Peyer's patch (tissue), 4 donors: ENCODE measurements at regions not wholly inside any gene's neighbourhood (a gene's known extent, or its start where the extent isn't known, plus 50 kb on each side); places are given as distances from the start of the nearest gene placed in this dataset.

Source experiments
- DNase-seq, 3 donors: peaks; one replicate each; pipeline ENCODE4 v3.0.0-alpha.2; 2017 to 2019
- H3K27ac ChIP-seq, 4 donors: fragments of 200-600 bp; sonication (generic); one replicate each; pipeline ENCODE4 v1.5.1; 2016 to 2019
- H3K27me3 ChIP-seq, 2 donors: fragments of 200-600 bp; sonication (generic); one replicate each; pipeline ENCODE4 v1.5.1; 2019
- H3K36me3 ChIP-seq, 3 donors: fragments of 200-600 bp; sonication (generic); one replicate each; pipeline ENCODE4 v1.5.1; 2016 to 2019
- H3K4me1 ChIP-seq, 4 donors: fragments of 200-600 bp; sonication (generic); one replicate each; pipeline ENCODE4 v1.5.1; 2016 to 2019
- H3K4me3 ChIP-seq, 4 donors: fragments of 200-600 bp; sonication (generic); 1 replicate in 3 of 4; 2 replicates in 1 of 4; pipeline ENCODE4 v1.5.1; 2016 to 2019; ENCODE audit warnings: mild to moderate bottlenecking in 1 of 4
- H3K9me3 ChIP-seq, 4 donors: fragments of 200-600 bp; sonication (generic); one replicate each; pipeline ENCODE4 v1.5.1; 2016 to 2019; ENCODE audit warnings: mild to moderate bottlenecking in 1 of 4
- CTCF ChIP-seq, 6 experiments: fragments of 450-650 bp in 4 of 6; fragments of 200-600 bp in 2 of 6; sonication (generic) in 1 of 6; IDR thresholded peaks; one replicate each; pipeline ENCODE4 v1.5.1; 2017 to 2019; ENCODE audit warnings: antibody characterized with exemption in 6 of 6, mild to moderate bottlenecking in 3 of 6, moderate library complexity in 1 of 6
- POLR2A ChIP-seq, 2 donors: fragments of 450-650 bp; IDR thresholded peaks; one replicate each; pipeline ENCODE4 v1.5.1; 2017; ENCODE audit warnings: antibody characterized with exemption in 2 of 2, mild to moderate bottlenecking in 2 of 2, moderate library complexity in 2 of 2

- TF ChIP-seq POLR2A (IDR thresholded peaks at IDR 0.05) (no peak), CTCF (IDR thresholded peaks at IDR 0.05) (no peak)
- DNase-seq: no peak
- Histone ChIP-seq H3K27me3 (no peaks in the 10 kb centered on the region), H3K9me3 (no peaks in the 10 kb centered on the region), H3K4me3 (no peak overlapping the region), H3K36me3 (no peaks in the 10 kb centered on the region), H3K4me1 (no peaks in the 10 kb centered on the region), H3K27ac (no peak overlapping the region)
These were observed 110.1 kb upstream of the DAZL start for GRCh38 chr3:16715281-16715680.

GRCh38 chr3:16719426-16719825 is 114.2 kb upstream of the DAZL start:
- H3K36me3 ChIP-seq: no peaks in the 10 kb centered on the region
- no peaks in the 10 kb centered on the region for H3K27me3 ChIP-seq
- no peaks in the 10 kb centered on the region for H3K9me3 ChIP-seq
- no peak overlapping the region for H3K27ac ChIP-seq
- H3K4me1 ChIP-seq: no peaks in the 10 kb centered on the region
- TF ChIP-seq POLR2A (IDR thresholded peaks at IDR 0.05) (no peak), CTCF (IDR thresholded peaks at IDR 0.05) (no peak)
- DNase-seq: no peak
- H3K4me3 ChIP-seq: no peak overlapping the region

GRCh38 chr3:16720367-16720940 is 115.2 kb upstream of the DAZL start:
- H3K9me3 ChIP-seq: no peaks in the 10 kb centered on the region
- H3K27me3 ChIP-seq: no peaks in the 10 kb centered on the region
- no peak overlapping the region for H3K4me3 ChIP-seq
- no peaks in the 10 kb centered on the region for H3K36me3 ChIP-seq
- DNase-seq: no peak
- H3K27ac ChIP-seq: no peak overlapping the region
- no peak for TF ChIP-seq POLR2A (IDR thresholded peaks at IDR 0.05)
- TF ChIP-seq CTCF (IDR thresholded peaks at IDR 0.05): no peak
- H3K4me1 ChIP-seq: no peaks in the 10 kb centered on the region

- Histone ChIP-seq H3K36me3 (no peaks in the 10 kb centered on the region), H3K4me1 (no peaks in the 10 kb centered on the region), H3K4me3 (no peak overlapping the region), H3K27ac (no peak overlapping the region), H3K9me3 (no peaks in the 10 kb centered on the region), H3K27me3 (no peaks in the 10 kb centered on the region)
- no peak for TF ChIP-seq POLR2A (IDR thresholded peaks at IDR 0.05)
- TF ChIP-seq CTCF (IDR thresholded peaks at IDR 0.05): no peak
- DNase-seq: no peak
These were observed 116.3 kb upstream of the DAZL start for GRCh38 chr3:16721494-16721893.

GRCh38 chr3:16723978-16724377 is 118.8 kb upstream of the DAZL start:
- TF ChIP-seq POLR2A (IDR thresholded peaks at IDR 0.05): no peak
- peak in 1 of 6 experiments; percentile 8 for TF ChIP-seq CTCF (IDR thresholded peaks at IDR 0.05)
- Histone ChIP-seq H3K36me3 (no peaks in the 10 kb centered on the region), H3K4me3 (no peak overlapping the region), H3K27ac (no peak overlapping the region), H3K9me3 (no peaks in the 10 kb centered on the region), H3K4me1 (no peaks in the 10 kb centered on the region), H3K27me3 (no peaks in the 10 kb centered on the region)
- no peak for DNase-seq

- Histone ChIP-seq H3K27me3 (no peaks in the 10 kb centered on the region), H3K4me1 (no peaks in the 10 kb centered on the region), H3K4me3 (no peak overlapping the region), H3K27ac (no peak overlapping the region), H3K36me3 (no peaks in the 10 kb centered on the region), H3K9me3 (no peaks in the 10 kb centered on the region)
- no peak for DNase-seq
- no peak for TF ChIP-seq CTCF (IDR thresholded peaks at IDR 0.05)
- no peak for TF ChIP-seq POLR2A (IDR thresholded peaks at IDR 0.05)
These were observed 119.3 kb upstream of the DAZL start for GRCh38 chr3:16724487-16724886.
